ENCODE measurements at regions not wholly inside any gene's neighbourhood (a gene's known extent, or its start where the extent isn't known, plus 50 kb on each side); places are given as distances from the start of the nearest gene placed in this dataset.

- TF ChIP-seq POLR2A (IDR thresholded peaks at IDR 0.05; ENCODE audit: low read depth, low read length) (no peak), POLR2AphosphoS5 (IDR thresholded peaks at IDR 0.05; ENCODE audit: low read depth, low read length) (no peak)
Observed at GRCh38 chr22:48676266-48677167, 1151.2 kb downstream of the BRD1 start.

Measured in GM12891 (cell line).